NCI-H510A (cell line): ENCODE measurements at regions not wholly inside any gene's neighbourhood (a gene's known extent, or its start where the extent isn't known, plus 50 kb on each side); places are given as distances from the start of the nearest gene placed in this dataset.

ENCODE experiments used
- DNase-seq: peaks from one replicate; lab custom pipeline; 2025; lab: John Stamatoyannopoulos, UW

DNA sequence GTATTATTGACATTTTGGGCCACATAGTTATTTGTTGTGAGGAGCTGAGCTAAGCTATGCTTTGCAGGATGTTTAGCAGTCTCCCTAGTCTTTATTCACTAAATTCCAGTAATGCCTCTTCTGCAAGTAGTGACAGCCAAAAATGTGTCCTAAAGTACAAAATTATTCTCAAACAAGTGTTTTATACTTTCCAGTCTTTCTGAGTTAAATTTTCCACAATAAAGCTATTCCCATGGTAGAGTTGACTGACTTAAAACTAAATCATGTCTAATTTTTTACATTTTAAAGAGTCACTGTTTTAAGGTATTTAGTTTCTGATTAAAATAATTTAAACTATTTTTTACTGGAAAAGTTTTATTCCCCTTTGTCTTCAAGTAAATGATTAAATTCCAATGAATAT is 717.8 kb upstream of the HS3ST5 start:
- no peak for DNase-seq

DNA sequence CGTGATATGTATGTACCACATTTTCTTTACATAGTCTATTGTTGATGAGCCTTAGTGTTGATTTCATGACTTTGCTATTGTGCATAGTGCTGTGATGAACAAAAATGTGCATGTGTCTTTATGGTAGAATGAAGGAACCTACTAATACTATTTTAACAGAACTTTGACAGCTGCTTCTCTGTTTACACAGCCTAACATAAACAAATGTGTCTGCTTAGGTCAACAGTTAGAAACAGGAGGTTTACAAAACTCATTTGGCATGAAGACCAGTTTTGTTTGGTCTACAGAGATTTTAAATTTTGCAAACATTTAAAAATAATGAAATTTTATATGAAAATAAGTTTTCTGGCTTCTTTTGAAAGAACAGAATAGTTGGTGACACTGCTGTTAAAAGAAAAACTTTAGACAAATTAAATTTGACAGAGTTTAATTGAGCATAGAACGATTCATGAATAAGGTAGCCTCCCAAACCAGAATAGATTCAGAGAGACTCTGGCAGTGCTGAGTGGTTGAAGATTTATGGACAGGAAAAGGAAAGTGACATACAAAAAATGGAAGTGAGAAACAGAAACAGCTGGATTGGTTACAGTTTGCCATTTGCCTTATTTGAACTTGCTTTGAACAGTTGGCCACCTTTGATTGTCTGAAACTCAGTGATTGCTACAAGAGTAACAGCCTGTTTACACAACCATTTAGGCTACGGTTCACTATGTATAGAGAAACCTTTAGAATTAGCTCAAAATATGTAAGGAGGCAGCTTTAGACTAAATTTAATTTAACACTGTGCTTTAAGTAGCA is 715.8 kb upstream of the HS3ST5 start:
- DNase-seq: no peak

DNA sequence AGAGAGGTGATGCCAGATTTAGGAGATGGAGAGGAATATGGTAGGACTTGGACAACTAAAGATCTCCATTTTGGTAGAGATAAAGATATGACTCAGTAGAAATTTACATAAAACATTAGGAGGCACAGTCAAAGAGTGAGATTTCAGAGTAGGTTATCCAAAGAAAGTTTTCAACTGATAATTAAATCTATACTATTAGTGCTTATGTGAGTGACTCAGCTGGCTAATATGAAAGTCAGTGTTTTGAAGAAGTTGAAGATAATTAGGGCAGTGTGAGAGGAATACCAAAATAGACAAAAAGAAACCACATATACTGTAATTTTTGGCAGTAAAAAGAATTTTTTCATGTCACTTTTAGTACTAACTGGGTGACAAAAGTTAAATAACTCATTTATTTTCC is 712.8 kb upstream of the HS3ST5 start:
- DNase-seq: no peak

DNA sequence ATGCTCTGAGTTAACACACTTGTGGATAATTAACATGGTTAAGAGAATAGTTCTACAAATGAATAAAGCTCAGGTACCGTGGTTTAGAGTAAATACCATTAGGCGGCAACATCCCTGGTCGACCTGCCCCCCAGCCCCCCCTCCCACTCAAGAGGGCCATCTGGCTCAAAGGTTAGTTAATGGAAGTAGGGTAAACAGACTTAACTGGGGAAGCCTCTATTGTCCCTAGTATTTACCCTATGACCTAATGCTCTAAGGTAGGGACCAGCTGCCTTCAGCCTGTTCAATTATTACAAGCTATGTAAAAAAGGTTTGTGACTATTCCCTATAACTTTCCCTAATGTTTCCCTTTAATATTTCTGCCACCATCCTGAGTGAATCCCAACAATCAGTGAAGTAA is 711.4 kb upstream of the HS3ST5 start:
- peak; percentile 53 for DNase-seq

DNA sequence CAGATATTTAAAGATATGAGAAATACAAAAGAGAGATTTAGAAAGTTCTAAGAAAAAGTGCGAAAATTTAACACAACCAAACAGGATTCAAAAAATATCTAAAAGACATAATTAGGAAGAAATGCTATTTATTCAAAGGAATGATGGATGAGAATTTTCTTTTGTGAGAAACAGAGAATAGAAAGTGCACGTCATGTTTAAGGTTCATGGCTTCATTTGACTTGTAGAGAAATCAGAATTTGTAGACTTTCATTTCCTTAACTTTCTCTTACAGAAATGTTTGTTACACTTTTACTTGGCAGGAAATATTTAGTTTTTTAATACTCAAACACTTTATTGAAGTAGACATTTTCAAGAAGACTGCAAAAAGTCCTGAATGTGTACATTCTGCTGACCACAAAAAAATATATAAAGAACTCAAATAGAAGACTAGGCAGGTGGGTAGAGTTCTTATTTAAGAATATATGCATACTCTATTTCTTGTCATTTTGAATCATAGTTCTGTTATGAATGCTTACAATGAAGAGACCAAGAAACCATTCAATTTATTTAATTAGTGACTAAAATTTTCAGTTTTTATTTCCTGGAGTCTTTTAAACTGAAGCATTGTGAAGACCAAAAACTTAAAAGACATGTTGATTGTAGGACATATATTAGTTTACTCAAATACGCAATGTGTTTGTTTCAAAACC is 710.5 kb upstream of the HS3ST5 start:
- DNase-seq: no peak

DNA sequence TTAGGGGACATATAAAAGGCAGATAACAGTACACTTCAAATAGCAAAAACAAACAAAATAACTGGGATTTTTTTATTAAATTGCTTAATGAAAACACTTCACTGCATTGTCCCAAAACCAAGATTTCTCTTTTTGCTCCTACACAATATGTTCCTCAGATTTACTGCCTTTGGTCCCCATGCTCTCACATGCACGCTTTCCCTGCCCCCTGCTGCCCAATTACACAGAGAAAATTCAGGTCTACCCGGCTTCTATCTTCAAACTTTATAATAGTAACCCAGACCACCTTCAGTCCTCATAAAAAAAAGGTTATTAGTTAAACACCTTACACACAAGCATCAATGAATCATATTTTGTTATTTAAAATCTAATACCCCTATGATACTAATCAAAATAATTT is 673.8 kb upstream of the HS3ST5 start:
- DNase-seq: no peak

DNA sequence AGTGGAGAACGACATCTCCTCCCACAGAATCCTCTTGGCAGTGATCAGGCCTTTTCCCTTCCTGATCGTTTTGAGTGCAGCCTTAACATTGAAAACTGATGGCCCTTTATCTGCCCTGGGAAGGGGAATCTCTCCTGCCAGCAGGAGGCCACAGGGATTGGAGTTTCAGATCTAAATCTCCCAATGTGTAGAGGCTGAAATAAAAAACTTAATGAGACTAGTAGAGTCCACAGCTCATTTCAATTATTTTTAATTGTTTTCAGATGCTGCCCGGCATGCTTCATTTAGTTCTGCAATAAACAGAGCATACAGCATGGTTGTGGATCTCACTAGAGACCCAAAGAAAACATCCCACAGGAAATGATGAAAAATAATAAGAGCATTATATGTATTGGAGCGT is 662.2 kb upstream of the HS3ST5 start:
- DNase-seq: no peak

DNA sequence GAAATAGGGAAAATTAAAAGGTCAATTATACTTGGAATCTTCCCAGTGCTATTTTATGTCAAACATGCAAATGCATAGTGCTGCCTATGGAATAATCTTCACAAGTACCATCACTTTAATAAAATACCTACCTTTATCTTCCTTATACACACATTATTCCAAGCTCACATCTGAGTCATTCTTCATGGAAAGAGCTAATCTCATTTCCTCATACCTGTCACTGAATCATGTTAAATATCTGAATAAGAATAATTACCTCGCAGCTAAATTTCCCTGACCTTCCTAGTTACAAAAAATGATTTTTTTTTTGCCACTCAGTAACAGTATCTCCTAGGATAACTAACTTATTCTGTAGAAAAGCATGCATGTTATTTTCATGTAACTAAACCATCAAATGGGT is 661.4 kb upstream of the HS3ST5 start:
- DNase-seq: no peak

DNA sequence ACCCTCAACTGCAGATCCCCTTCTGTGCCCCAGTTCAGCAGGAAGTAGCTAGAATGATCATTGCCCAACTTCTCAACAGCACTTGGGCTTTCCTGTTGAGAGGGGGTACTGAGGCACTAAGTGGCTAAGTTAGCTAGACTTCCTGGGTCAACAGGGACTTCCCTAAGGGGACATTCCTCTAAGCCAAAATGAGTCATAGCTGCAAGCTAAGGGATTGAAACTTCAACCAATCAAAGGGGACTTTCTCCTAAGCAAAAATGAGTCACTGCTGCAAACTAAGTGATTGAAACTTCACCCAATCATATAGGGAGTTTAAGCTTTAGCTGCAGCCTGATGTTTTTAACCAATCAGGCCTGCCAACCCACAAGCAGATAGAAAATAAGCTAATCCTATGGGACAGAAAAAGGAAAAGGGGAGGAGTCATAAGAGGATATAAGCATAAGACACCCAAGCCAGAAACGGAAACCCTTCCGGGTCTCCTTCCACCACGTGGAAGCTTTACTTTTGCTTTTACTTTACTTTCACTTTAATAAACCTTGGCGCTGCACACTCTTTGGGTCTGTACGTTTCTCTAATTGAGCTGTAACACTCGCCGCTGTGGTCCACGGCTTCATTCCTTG is 659.0 kb upstream of the HS3ST5 start:
- DNase-seq: no peak

DNA sequence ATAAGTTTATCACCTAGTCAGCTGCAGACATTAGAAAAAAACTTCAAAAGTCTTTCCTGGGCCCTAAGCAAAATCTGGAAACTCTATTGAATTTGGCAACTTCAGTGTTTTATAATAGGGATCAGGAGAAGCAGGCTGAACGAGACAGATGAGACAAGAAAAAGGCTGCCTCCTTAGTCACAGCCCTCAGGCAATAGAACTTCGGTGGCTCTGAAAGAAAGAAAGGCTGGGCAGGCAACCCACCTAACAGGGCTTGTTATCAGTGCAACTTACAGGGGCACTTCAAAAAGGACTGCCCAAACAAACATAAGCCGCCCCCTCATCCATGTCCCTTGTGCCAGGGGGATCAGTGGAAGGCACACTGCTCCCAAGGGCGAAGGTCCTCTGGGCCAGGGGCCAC is 657.9 kb upstream of the HS3ST5 start:
- no peak for DNase-seq

DNA sequence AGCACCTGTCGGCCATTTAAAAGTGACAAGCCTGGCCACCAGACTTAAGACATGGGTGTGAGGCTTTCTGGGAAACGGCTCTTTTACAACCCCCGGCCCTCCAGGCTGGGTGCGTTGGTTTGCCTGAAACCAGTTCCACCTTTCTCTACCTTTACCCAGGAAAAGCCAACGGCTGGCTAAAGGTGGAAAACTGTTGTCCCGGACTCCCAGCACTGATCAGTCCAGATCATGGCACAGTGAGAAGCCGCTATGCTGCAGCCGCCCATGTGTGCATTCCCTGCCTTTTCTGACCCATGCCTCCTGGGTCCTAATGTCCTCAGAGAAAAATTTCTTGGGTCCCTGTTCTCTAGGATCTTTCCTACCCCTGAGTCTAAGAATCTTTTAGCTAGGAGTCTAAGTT is 655.7 kb upstream of the HS3ST5 start:
- DNase-seq: no peak

DNA sequence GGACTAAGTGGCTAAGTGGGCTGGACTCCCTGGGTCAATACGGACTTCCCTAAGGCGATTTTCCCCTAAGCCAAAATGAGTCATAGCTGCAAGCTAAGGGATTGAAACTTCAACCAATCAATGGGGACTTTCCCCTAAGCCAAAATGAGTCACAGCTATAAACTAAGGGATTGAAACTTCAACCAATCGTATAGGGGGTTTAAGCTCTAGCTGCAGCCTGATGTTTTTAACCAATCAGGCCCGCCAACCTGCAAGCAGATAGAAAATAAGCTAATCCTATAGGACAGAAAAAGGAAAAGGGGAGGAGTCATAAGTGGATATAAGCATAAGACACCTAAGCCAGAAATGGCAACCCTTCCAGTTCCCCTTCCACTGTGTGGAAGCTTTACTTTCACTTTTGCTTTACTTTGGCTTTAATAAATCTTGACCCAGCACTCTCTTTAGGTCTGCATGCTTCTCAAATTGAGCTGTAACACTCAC is 655.0 kb upstream of the HS3ST5 start:
- DNase-seq: no peak

DNA sequence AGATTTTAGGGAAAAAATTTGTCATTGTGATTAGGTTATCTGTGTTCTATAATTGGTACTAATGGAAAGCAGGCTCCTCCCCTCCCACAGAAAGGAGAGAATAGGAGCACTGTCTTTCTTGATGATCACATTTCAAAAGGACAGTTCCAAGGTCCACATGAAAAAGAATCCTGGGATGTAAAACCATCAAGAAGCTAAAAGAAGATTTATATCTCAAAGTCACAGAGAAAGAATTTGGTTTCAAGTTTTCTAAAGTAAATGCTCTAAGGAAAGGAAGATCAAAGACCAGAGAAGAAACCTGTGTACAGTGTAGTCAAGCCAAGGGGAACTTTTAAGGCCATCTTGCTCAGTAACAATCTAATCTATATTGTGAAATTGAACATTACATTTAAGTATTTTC is 652.7 kb upstream of the HS3ST5 start:
- no peak for DNase-seq

DNA sequence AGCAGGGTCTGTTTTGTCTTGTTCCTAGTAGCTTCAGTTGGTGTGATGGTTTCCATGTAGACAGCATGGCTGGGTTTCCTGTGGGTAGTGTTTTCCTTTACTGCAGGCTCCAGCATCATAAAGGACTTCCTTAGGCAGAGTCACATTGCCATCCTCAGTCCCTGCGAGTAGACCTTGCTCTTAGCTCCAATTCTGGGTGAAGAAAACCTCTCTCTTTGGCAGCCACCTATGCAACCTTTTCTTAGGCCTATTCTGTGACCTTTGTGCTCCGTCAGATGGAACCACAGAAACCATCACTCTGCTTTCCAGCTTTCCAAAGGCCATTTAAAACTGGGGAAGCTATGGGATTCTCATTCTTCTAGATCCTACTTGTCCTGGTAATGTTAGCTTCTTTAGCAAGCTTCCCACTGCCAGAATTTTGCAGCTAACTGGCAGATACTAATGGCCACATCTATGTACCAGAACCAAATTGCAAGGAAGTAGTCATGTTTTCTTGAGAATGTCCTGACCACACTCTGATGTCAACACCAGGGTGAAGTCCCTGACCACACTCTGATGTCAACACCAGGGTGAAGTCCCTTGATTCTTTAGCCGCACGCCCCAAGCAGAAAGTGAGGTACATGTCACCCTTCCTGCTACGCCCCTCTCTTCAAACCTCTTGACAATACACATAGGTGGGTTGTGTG is 646.6 kb upstream of the HS3ST5 start:
- DNase-seq: no peak

DNA sequence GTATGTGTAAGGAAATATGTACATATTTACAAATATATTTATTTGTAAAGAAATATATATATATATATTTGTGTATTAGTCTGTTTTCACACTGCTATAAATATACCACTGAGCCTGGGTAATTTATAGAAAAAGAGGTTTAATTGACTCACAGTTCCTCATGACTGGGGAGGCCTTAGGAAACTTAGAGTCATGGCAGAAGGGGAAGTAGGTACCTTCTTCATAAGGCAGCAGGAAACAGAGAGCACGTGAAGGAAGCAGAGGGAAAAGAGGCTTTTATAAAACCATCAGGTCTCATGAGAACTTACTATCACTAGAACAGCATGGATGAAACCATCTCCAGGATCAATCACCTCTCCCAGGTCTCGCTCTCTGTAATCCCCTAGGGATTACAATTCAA is 644.5 kb upstream of the HS3ST5 start:
- no peak for DNase-seq

DNA sequence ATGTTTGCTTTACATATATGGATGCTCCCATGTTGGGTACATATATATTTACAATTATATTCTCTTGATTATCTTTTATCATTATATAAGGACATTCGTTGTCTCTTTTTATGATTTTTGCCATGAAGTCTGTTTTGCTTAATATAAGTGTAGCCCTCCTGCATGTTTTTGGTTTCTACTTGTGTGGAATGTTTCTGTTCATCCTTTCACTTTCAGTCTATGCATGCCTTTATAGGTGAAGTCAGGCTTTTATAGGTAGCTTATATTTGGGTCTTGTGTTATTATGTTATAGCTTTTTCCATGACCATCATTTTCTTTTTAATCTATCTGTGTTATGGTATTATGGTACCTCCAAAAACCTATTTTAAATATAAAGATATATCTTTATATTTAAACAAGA is 612.5 kb upstream of the HS3ST5 start:
- DNase-seq: no peak

DNA sequence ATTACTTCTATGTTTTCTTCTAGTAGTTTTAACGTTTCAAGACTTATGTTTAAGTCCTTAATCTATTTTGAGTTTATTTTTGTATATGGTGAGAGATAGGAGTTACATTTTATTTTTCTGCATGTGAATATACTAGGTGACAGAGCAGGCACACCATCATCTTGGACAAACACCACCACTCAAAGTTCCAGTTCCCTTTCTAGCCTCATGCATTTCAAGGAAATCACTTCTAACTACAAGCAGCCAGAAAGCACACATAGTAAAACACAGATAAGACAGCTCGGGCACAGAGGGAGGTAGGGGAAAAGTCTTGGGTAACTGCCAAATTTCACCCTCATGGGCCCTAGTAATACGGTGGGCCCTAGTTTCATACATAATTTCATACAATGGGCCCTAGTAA is 609.4 kb upstream of the HS3ST5 start:
- no peak for DNase-seq

DNA sequence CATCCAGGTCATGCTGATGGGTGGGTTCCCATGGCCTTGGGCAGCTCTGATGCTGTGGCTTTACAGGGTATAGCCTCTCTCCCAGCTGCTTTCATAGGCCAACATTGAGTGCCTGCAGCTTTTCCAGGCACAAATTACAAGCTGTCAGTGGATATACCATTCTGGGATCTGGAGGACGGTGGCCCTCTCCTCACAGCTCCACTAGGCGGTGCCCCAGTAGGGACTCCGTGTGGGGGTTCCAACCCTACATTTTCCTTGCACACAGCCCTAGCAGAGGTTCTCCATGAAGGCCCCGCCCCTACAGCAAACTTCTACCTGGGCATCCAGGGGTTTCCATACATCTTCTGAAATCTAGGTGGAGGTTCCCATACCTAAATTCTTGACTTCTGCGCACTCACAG is 602.6 kb upstream of the HS3ST5 start:
- no peak for DNase-seq

DNA sequence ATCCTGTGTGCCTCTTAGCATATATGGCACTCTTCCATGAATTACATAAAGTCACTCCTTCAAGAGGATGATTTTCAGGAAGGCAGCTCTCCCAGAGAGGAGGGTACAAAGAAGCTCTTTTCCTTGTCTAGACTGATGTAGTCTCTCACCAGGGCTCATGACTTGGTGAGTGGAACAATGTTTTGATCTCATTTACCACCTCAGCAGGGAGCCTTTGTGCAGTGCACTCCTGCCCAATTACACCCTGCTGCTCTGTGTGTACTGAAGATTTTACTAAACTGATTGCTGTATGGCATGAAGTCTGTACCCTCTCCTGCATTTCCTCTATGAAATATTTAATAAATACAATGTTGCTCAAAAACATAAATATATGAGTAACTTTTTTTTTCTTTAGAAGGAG is 598.3 kb upstream of the HS3ST5 start:
- peak; percentile 30 for DNase-seq

DNA sequence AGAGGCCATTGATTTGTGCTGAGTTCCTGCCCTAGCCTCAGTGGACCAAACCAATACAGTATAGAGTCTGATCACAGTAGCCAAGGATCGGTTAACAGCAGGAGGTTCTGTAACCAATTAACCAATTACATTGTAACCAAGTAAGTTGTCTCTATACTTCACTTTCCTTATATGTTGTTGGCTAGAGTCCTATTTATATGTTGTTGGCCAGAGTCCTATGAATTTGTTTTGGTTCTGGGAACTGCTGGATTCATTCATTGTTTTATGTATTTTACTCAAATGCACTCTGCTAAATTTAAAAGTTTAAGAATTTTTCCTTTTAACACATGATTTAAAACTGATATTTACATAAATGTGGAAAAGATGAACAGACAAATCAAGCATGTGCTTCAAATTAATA is 597.4 kb upstream of the HS3ST5 start:
- no peak for DNase-seq

DNA sequence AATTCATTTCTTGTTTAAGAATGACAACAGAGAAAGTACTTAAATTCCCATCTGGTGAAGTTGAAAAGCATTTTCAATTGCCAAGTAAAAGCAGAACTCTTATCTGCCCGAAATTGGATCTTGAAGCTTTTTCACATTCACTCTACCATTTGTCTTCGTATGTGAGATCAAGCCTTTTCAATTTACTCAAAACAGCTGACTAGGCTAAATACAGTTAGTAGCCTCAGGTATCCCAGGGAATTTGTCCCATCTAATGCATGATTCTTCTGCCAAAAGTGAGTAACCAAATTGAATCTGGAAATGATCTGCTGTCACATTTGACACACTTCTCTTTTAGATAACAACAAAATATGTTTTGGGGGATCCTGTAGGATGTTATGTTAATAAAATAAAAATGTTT is 596.8 kb upstream of the HS3ST5 start:
- no peak for DNase-seq

DNA sequence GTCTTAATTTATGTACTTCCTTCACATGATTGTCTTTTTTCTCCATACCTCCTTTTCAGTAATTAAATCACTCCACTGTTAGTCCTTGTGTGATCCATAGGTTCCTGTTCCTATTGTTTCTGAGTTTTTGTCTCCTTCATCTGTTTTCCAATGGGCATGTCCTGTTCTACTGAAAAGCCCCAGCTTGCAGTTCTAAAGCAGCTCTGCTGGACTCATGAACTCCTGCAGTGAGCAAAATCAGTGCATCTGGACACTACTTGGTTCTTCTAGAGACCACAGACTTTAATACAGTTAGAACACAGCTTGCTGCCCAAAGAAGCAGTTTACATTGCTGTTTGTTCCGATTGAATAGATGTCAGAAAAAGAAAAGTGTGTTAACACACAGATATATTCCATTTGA is 593.3 kb upstream of the HS3ST5 start:
- no peak for DNase-seq

DNA sequence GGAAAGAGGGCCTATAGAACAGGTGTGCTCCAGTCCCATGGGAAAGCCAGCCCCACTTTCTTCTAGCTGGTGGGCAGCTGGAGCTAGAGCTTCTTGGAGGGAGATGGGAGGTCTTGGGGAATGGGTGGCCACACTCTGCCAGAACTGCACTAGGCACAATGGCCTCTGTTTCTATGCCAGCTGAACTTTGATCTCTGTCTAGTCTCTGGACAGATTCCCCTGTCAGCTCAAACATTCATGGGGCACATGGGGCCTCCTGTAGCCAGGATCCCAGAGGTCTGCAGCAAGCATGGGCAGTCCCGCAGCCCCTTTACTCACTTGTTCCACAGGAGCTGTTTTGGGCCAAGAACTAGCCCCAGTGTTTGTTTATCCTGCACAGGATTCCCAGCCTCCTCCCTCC is 591.3 kb upstream of the HS3ST5 start:
- no peak for DNase-seq
